ENCODE measurements at regions not wholly inside any gene's neighbourhood (a gene's known extent, or its start where the extent isn't known, plus 50 kb on each side); places are given as distances from the start of the nearest gene placed in this dataset.

DNA sequence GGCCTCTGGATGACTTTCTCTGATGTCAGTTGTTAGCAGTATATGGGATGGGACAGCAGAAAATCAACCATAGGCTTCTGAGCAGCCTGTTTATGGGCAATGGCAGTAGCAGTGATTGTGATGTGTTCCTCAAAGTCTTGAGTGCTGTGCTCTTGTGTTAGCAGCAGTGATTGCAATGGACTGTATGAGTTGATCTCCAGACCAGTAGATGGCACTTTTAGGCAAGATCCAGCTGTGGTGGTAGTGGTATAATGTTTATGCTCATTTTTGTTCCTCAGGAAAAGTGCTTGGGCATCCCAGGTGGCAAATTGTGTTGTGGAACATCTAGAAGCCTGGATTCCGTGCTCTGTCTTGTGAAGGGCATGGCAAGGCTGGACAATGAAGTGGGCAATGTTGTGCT lies 181.6 kb upstream of the SYNCRIP start:
- no peak overlapping the region for H3K4me3 ChIP-seq (ENCODE audit: extremely low read depth, insufficient read depth, low read length, poor library complexity, severe bottlenecking)

GRCh38 chr6:85810558-85810957 lies 167.9 kb upstream of the SYNCRIP start:
- 58 to 63% methylated on average over 1 of the region's 1 CpG for WGBS, 2 experiments (ENCODE audit: insufficient coverage in 2 of 2)
- Histone ChIP-seq H3K36me3 (ENCODE audit: control insufficient read depth, insufficient read depth, low read length) (no peaks in the 10 kb centered on the region), H3K4me3 (ENCODE audit: extremely low read depth, insufficient read depth, low read length, poor library complexity, severe bottlenecking) (no peak overlapping the region), H3K4me1 (ENCODE audit: control insufficient read depth, insufficient read depth, low read length, poor library complexity, severe bottlenecking) (no peaks in the 10 kb centered on the region), H3K27ac (ENCODE audit: low read depth, low read length, severe bottlenecking) (no peak overlapping the region), H3K9me3 (ENCODE audit: control insufficient read depth, low read length) (peaks cover 20% of the 10 kb centered on the region)

More for the DNA sequence above, 181.6 kb upstream of the SYNCRIP start:
- Histone ChIP-seq H3K27ac (ENCODE audit: low read depth, low read length, severe bottlenecking) (no peak overlapping the region), H3K4me1 (ENCODE audit: control insufficient read depth, insufficient read depth, low read length, poor library complexity, severe bottlenecking) (no peaks in the 10 kb centered on the region), H3K9me3 (ENCODE audit: control insufficient read depth, low read length) (peaks cover 5% of the 10 kb centered on the region), H3K36me3 (ENCODE audit: control insufficient read depth, insufficient read depth, low read length) (no peaks in the 10 kb centered on the region)
- 93 to 100% methylated on average over 1 of the region's 1 CpG for WGBS, 2 experiments (ENCODE audit: insufficient coverage in 2 of 2)

DNA sequence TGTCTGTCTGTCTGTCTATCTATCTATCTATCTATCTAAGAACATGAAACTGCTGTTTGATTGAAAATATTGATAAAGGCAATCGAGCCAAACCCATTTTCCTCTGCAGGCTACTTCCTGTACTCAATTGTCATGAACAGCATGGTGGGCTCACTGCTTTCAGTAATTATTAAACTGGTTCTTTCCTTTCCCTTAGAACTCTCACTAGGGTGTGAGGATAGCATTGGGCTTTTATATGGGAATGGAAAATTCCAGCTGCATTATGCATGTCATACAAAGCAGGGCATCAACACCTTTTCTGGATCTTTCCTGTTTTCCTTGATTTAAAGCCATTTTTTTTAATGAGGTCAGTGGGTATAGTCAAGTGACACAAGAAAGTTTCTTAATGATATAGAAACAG lies 161.0 kb upstream of the SYNCRIP start:
- peaks cover 7% of the 10 kb centered on the region for H3K9me3 ChIP-seq (ENCODE audit: control insufficient read depth, low read length)
- H3K4me1 ChIP-seq (ENCODE audit: control insufficient read depth, insufficient read depth, low read length, poor library complexity, severe bottlenecking), result no peaks in the 10 kb centered on the region
- H3K36me3 ChIP-seq (ENCODE audit: control insufficient read depth, insufficient read depth, low read length), result no peaks in the 10 kb centered on the region
- no peak overlapping the region for H3K4me3 ChIP-seq (ENCODE audit: extremely low read depth, insufficient read depth, low read length, poor library complexity, severe bottlenecking)
- H3K27ac ChIP-seq (ENCODE audit: low read depth, low read length, severe bottlenecking), result no peak overlapping the region
- WGBS, 2 experiments (ENCODE audit: insufficient coverage in 2 of 2), result no CpG with 5 or more reads among the region's 1 CpG

DNA sequence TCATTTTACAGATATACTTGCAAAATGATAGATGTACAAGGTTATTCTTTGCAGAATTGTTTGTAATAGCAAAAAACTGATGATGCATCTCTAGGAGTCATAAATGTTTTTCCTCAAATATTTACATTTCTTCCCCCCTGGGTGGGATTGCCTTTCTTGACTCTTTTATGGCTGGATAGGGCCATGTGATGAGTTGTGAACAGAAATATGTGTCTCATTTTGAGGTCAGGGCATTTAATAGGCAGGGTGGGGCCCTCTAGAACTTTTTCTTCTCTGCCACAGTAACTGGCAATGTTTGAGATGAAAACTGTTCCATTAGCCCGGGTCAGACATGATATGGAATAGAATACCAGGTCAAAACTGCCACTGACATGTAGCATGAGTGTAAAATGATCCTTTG lies 159.5 kb upstream of the SYNCRIP start:
- whole genome bisulfite sequencing, 2 experiments (ENCODE audit: insufficient coverage in 2 of 2), result no CpG with 5 or more reads among the region's 1 CpG
- no peaks in the 10 kb centered on the region for H3K4me1 ChIP-seq (ENCODE audit: control insufficient read depth, insufficient read depth, low read length, poor library complexity, severe bottlenecking)
- no peak overlapping the region for H3K27ac ChIP-seq (ENCODE audit: low read depth, low read length, severe bottlenecking)
- H3K4me3 ChIP-seq (ENCODE audit: extremely low read depth, insufficient read depth, low read length, poor library complexity, severe bottlenecking), result no peak overlapping the region
- H3K36me3 ChIP-seq (ENCODE audit: control insufficient read depth, insufficient read depth, low read length), result no peaks in the 10 kb centered on the region
- no peaks in the 10 kb centered on the region for H3K9me3 ChIP-seq (ENCODE audit: control insufficient read depth, low read length)

DNA sequence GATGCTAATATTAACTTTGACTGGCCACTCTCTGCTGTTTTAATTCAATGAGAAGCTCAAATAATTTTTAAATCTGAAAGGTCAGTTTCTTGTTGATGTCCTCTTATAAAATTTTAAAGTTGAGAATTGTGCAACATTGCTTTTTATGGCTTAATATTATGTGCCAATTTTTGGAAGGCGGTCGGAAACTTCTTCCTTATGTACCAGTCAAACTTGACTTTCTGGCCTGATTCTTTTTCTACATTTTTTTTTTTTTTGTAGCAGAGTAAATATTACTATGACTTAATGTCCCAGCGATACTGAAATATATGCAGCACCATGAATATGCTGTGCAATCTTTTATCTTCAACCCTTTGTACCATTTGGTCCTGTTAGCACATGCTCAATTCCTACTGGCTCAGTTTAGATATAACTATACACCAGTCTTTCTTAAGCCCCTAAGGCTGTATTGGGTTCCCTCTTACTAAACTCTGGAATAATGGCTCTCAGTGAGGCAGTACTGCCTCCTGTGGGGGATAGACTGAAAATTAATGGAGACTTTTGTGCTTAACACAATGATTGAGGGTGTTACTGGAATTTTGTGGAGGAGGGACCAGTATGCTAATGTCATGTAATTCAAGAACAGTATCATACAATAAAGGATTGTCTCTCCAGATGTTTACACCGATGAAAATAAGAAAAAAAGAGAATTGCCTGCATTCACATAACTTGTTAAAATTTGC lies 156.4 kb upstream of the SYNCRIP start:
- 86 to 100% methylated on average over 1 of the region's 4 CpGs for WGBS, 2 experiments (ENCODE audit: insufficient coverage in 2 of 2)
- H3K4me1 ChIP-seq (ENCODE audit: control insufficient read depth, insufficient read depth, low read length, poor library complexity, severe bottlenecking), result no peaks in the 10 kb centered on the region
- no peaks in the 10 kb centered on the region for H3K36me3 ChIP-seq (ENCODE audit: control insufficient read depth, insufficient read depth, low read length)

DNA sequence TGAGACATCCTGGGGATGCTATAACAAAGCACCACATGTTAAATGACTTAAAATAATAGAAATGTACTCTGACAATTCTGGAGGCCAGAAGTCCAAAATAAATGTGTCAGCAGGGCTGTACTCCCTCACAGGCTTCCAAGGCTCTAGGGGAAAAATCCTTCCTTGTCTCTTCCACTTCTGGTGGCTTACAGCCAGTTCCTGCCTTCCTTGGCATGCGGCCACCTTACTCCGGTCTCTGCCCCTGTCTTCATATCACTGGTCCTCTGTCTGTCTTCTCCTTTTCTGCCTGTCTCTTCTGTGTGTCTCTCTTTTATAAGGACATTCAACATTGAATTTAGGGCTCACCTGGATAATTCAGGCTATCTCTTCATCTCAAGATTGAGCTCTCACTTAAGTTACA lies 155.3 kb upstream of the SYNCRIP start:
- no peaks in the 10 kb centered on the region for H3K36me3 ChIP-seq (ENCODE audit: control insufficient read depth, insufficient read depth, low read length)
- no peak overlapping the region for H3K4me3 ChIP-seq (ENCODE audit: extremely low read depth, insufficient read depth, low read length, poor library complexity, severe bottlenecking)
- H3K4me1 ChIP-seq (ENCODE audit: control insufficient read depth, insufficient read depth, low read length, poor library complexity, severe bottlenecking), result no peaks in the 10 kb centered on the region
- no peaks in the 10 kb centered on the region for H3K9me3 ChIP-seq (ENCODE audit: control insufficient read depth, low read length)
- no peak overlapping the region for H3K27ac ChIP-seq (ENCODE audit: low read depth, low read length, severe bottlenecking)
- 83 to 92% methylated on average over 1 to 2 of the region's 2 CpGs for WGBS, 2 experiments (ENCODE audit: insufficient coverage in 2 of 2)

More for the DNA sequence above, 156.4 kb upstream of the SYNCRIP start:
- Histone ChIP-seq H3K9me3 (ENCODE audit: control insufficient read depth, low read length) (no peaks in the 10 kb centered on the region), H3K4me3 (ENCODE audit: extremely low read depth, insufficient read depth, low read length, poor library complexity, severe bottlenecking) (no peak overlapping the region), H3K27ac (ENCODE audit: low read depth, low read length, severe bottlenecking) (no peak overlapping the region)

DNA sequence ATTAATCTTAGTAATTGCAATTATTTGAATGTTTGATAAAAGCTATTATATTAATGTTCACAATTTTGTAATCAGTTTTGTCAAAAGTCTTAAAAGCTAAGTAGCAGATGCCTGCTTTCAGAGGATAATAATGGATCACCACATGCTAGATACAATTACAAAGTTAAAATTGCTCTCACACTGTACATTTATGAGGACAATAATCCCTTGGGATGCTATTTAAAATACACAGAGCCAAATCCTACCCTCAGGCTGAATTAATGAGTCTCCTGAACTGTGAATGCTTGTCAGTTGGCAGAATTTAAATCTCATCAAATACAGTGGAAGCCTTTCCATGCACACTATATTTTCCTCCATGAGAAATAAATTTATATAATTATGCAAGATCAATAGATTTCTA lies 153.3 kb upstream of the SYNCRIP start:
- Histone ChIP-seq H3K4me3 (ENCODE audit: extremely low read depth, insufficient read depth, low read length, poor library complexity, severe bottlenecking) (no peak overlapping the region), H3K9me3 (ENCODE audit: control insufficient read depth, low read length) (no peaks in the 10 kb centered on the region), H3K36me3 (ENCODE audit: control insufficient read depth, insufficient read depth, low read length) (no peaks in the 10 kb centered on the region), H3K4me1 (ENCODE audit: control insufficient read depth, insufficient read depth, low read length, poor library complexity, severe bottlenecking) (no peaks in the 10 kb centered on the region), H3K27ac (ENCODE audit: low read depth, low read length, severe bottlenecking) (no peak overlapping the region)

DNA sequence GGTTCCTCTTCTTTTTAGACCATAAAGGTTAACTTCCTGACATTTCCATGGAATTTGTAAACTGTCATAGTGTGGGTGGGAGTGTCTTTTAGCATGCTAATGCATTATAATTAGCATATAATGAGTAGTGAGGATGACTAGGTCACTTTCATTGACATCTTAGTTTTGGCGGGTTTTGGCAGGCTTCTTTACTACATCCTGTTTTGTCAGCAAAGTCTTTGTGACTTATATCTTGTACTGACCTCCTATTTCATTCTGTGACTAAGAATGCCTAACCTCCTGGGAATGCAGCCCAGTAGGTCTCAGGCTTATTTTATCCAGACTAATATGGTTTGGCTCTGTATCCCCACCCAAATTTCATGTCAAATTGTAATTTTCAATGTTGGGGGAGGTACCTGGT lies 149.6 kb upstream of the SYNCRIP start:
- WGBS, 2 experiments (ENCODE audit: insufficient coverage in 2 of 2), result 86 to 100% methylated on average over 1 of the region's 1 CpG
- Histone ChIP-seq H3K27ac (ENCODE audit: low read depth, low read length, severe bottlenecking) (no peak overlapping the region), H3K4me3 (ENCODE audit: extremely low read depth, insufficient read depth, low read length, poor library complexity, severe bottlenecking) (no peak overlapping the region), H3K36me3 (ENCODE audit: control insufficient read depth, insufficient read depth, low read length) (no peaks in the 10 kb centered on the region), H3K4me1 (ENCODE audit: control insufficient read depth, insufficient read depth, low read length, poor library complexity, severe bottlenecking) (no peaks in the 10 kb centered on the region), H3K9me3 (ENCODE audit: control insufficient read depth, low read length) (peaks cover 4% of the 10 kb centered on the region)

DNA sequence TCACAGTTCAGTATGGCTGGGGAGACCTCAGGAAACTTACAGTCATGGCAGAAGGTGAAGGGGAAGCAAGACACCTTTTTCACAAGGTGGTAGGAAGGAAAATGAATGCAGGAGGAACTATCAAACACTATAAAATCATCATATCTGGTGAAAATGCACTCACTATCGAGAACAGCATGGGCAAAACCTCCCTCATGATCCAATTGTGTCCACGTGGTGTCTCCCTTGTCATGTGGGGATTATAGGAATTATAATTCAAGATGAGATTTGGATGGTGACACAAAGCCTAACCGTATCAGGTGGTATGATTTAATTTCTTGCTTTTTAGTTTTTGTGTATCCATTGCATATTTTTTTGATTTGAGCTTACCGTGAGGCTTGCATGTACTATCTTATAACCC lies 133.2 kb upstream of the SYNCRIP start:
- no peak overlapping the region for H3K27ac ChIP-seq (ENCODE audit: low read depth, low read length, severe bottlenecking)
- H3K36me3 ChIP-seq (ENCODE audit: control insufficient read depth, insufficient read depth, low read length), result no peaks in the 10 kb centered on the region
- no CpG with 5 or more reads among the region's 4 CpGs for WGBS, 2 experiments (ENCODE audit: insufficient coverage in 2 of 2)
- H3K9me3 ChIP-seq (ENCODE audit: control insufficient read depth, low read length), result no peaks in the 10 kb centered on the region
- no peak overlapping the region for H3K4me3 ChIP-seq (ENCODE audit: extremely low read depth, insufficient read depth, low read length, poor library complexity, severe bottlenecking)
- no peaks in the 10 kb centered on the region for H3K4me1 ChIP-seq (ENCODE audit: control insufficient read depth, insufficient read depth, low read length, poor library complexity, severe bottlenecking)

- 96 to 100% methylated on average over 1 to 2 of the region's 2 CpGs for whole genome bisulfite sequencing, 2 experiments (ENCODE audit: insufficient coverage in 2 of 2)
- Histone ChIP-seq H3K9me3 (ENCODE audit: control insufficient read depth, low read length) (no peaks in the 10 kb centered on the region), H3K4me1 (ENCODE audit: control insufficient read depth, insufficient read depth, low read length, poor library complexity, severe bottlenecking) (no peaks in the 10 kb centered on the region), H3K4me3 (ENCODE audit: extremely low read depth, insufficient read depth, low read length, poor library complexity, severe bottlenecking) (no peak overlapping the region), H3K36me3 (ENCODE audit: control insufficient read depth, insufficient read depth, low read length) (no peaks in the 10 kb centered on the region), H3K27ac (ENCODE audit: low read depth, low read length, severe bottlenecking) (no peak overlapping the region)
Measured at GRCh38 chr6:85772641-85773040, 130.0 kb upstream of the SYNCRIP start.

DNA sequence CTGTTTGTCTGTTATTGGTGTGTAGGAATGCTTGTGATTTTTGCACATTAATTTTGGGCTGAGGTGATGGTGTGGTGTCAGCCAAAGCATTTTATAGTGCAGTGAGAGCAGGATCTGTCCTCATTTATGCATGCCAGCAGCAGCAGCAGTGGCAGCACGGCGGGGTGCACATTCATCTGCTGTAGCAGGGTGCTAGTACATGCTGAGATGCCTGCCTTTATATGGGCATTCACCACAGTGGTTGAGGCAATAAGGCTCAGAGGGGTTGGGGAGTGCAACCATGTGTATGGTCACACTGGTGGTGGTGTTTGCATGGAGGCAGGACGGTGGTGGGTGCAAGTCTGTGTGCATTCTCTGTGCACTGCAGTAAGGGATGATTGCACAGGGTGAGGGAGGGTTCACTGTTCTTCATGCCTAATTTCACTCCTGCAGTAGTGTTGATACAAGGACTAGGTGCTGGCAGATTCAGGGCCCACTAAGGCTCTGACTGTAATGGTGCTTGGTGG lies 129.3 kb upstream of the SYNCRIP start:
- H3K36me3 ChIP-seq (ENCODE audit: control insufficient read depth, insufficient read depth, low read length), result no peaks in the 10 kb centered on the region
- no peak overlapping the region for H3K4me3 ChIP-seq (ENCODE audit: extremely low read depth, insufficient read depth, low read length, poor library complexity, severe bottlenecking)
- no peaks in the 10 kb centered on the region for H3K4me1 ChIP-seq (ENCODE audit: control insufficient read depth, insufficient read depth, low read length, poor library complexity, severe bottlenecking)
- 60% methylated on average over 2 to 3 of the region's 3 CpGs for WGBS, 2 experiments (ENCODE audit: insufficient coverage in 2 of 2)
- H3K9me3 ChIP-seq (ENCODE audit: control insufficient read depth, low read length), result no peaks in the 10 kb centered on the region
- H3K27ac ChIP-seq (ENCODE audit: low read depth, low read length, severe bottlenecking), result no peak overlapping the region
